ENCODE measurements at regions not wholly inside any gene's neighbourhood (a gene's known extent, or its start where the extent isn't known, plus 50 kb on each side); places are given as distances from the start of the nearest gene placed in this dataset.

DNA sequence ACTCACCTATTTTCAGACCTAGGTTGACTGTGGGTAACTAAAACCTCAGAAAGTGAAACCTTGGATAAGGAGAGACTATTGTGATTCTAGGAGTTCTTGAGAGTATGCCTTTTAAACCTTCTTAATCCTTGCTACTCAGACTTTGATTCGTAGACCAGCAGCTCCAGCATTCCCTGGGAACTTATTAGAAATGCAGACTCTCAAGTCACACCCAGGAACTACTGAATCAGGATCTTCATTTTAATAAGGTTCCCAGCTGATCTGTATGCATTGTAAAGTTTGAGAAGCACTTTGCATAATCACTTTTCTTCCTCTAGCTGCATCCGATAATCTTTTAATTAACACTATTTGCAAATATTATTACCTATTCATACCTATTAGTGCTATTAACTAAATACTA lies 480.3 kb upstream of the KCNMB2 start:
- CTCF ChIA-PET, result no interaction called here
- TF ChIP-seq, protein P1, sequence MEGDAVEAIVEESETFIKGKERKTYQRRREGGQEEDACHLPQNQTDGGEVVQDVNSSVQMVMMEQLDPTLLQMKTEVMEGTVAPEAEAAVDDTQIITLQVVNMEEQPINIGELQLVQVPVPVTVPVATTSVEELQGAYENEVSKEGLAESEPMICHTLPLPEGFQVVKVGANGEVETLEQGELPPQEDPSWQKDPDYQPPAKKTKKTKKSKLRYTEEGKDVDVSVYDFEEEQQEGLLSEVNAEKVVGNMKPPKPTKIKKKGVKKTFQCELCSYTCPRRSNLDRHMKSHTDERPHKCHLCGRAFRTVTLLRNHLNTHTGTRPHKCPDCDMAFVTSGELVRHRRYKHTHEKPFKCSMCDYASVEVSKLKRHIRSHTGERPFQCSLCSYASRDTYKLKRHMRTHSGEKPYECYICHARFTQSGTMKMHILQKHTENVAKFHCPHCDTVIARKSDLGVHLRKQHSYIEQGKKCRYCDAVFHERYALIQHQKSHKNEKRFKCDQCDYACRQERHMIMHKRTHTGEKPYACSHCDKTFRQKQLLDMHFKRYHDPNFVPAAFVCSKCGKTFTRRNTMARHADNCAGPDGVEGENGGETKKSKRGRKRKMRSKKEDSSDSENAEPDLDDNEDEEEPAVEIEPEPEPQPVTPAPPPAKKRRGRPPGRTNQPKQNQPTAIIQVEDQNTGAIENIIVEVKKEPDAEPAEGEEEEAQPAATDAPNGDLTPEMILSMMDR (IDR thresholded peaks at IDR 0.05; ENCODE audit: low read depth, low read length), result no peak
- Histone ChIP-seq H3K9me3 (ENCODE audit: control insufficient read depth, insufficient read depth, low read length) (no peaks in the 10 kb centered on the region), H3K4me3 (ENCODE audit: low read depth, low read length) (no peak overlapping the region), H3K27ac (ENCODE audit: low read depth, low read length) (no peak overlapping the region), H3K27me3 (ENCODE audit: control insufficient read depth, insufficient read depth, low read length) (no peaks in the 10 kb centered on the region)
- POLR2A ChIA-PET, result no interaction called here
- DNase-seq (ENCODE audit: low read depth, low spot score), result no peak

- Histone ChIP-seq H3K9me3 (ENCODE audit: control insufficient read depth, insufficient read depth, low read length) (no peaks in the 10 kb centered on the region), H3K27ac (ENCODE audit: low read depth, low read length) (no peak overlapping the region), H3K4me3 (ENCODE audit: low read depth, low read length) (no peak overlapping the region), H3K27me3 (ENCODE audit: control insufficient read depth, insufficient read depth, low read length) (no peaks in the 10 kb centered on the region)
- DNase-seq (ENCODE audit: low read depth, low spot score), result no peak
- CTCF ChIA-PET, result no interaction called here
- POLR2A ChIA-PET, result no interaction called here
- TF ChIP-seq, protein P1 (IDR thresholded peaks at IDR 0.05; ENCODE audit: low read depth, low read length), result no peak
Measured at GRCh38 chr3:178056868-178057267, 479.4 kb upstream of the KCNMB2 start.

DNA sequence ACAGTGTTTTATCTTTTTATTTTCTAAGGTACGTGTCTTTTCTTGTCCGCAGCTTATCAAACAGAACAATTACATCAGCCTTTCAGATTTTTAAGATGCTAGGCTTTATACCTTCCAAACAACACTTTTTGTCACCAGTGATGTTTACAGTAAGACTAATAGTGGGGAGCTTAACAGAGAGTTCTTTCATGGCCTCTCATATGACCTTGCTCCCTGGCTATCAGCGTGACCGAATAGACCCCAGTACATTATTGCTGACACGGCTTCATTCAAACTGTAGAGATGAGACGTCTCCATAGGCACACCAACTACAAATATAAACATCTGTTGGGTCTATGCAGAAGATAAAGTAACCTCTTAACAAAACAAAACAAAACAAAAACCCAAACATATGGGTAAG lies 477.6 kb upstream of the KCNMB2 start:
- no peak for DNase-seq (ENCODE audit: low read depth, low spot score)
- H3K27me3 ChIP-seq (ENCODE audit: control insufficient read depth, insufficient read depth, low read length), result no peaks in the 10 kb centered on the region
- no peak overlapping the region for H3K27ac ChIP-seq (ENCODE audit: low read depth, low read length)
- CTCF ChIA-PET, result interaction anchor here (1.1 kb wide), 1 partner anchor 294 kb away, joined by 3 read pairs; no protein-coding TSS in a partner anchor
- TF ChIP-seq, protein P1 (IDR thresholded peaks at IDR 0.05; ENCODE audit: low read depth, low read length), result no peak
- H3K9me3 ChIP-seq (ENCODE audit: control insufficient read depth, insufficient read depth, low read length), result no peaks in the 10 kb centered on the region
- POLR2A ChIA-PET, result no interaction called here
- no peak overlapping the region for H3K4me3 ChIP-seq (ENCODE audit: low read depth, low read length)

DNA sequence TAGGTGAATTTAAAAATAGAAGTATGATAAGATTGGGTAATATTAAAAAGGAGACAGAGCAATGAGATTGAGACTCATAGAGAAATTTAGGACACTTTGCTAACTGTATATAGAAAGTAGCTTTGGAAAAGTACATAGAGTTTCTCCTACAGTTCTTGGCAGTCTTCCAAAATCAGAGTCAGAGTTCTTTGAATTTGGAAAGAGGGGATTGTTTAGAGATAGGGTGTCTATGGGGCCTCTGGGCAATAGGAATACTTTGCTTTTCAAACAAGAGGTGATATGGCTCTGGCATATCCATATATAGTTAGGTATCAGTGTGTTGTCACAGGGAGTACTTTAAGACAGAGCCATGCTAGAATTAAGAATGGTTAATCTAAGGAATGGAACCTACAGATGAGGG lies 477.1 kb upstream of the KCNMB2 start:
- no peak for DNase-seq (ENCODE audit: low read depth, low spot score)
- H3K4me3 ChIP-seq (ENCODE audit: low read depth, low read length), result no peak overlapping the region
- H3K9me3 ChIP-seq (ENCODE audit: control insufficient read depth, insufficient read depth, low read length), result no peaks in the 10 kb centered on the region
- CTCF ChIA-PET, result interaction anchor here (1.1 kb wide), 1 partner anchor 293 kb away, joined by 3 read pairs; no protein-coding TSS in a partner anchor
- TF ChIP-seq, protein P1 (IDR thresholded peaks at IDR 0.05; ENCODE audit: low read depth, low read length), result no peak
- no peak overlapping the region for H3K27ac ChIP-seq (ENCODE audit: low read depth, low read length)
- POLR2A ChIA-PET, result interaction anchor here (0.5 to 0.9 kb wide), 2 partner anchors 39 to 604 kb away, joined by 3 to 5 read pairs; no protein-coding TSS in a partner anchor
- H3K27me3 ChIP-seq (ENCODE audit: control insufficient read depth, insufficient read depth, low read length), result no peaks in the 10 kb centered on the region

- no peak overlapping the region for H3K4me3 ChIP-seq (ENCODE audit: low read depth, low read length)
- DNase-seq (ENCODE audit: low read depth, low spot score), result no peak
- CTCF ChIA-PET, result interaction anchor here (1.1 to 1.2 kb wide), 2 partner anchors 267 to 293 kb away, joined by 3 read pairs; no protein-coding TSS in a partner anchor
Measured at GRCh38 chr3:178059836-178060235, 476.4 kb upstream of the KCNMB2 start.

More at GRCh38 chr3:178059836-178060235, 476.4 kb upstream of the KCNMB2 start:
- Histone ChIP-seq H3K27me3 (ENCODE audit: control insufficient read depth, insufficient read depth, low read length) (no peaks in the 10 kb centered on the region), H3K9me3 (ENCODE audit: control insufficient read depth, insufficient read depth, low read length) (no peaks in the 10 kb centered on the region), H3K27ac (ENCODE audit: low read depth, low read length) (no peak overlapping the region)
- POLR2A ChIA-PET, result interaction anchor here (0.9 kb wide), 1 partner anchor 38 kb away, joined by 3 read pairs; no protein-coding TSS in a partner anchor
- TF ChIP-seq, protein P1 (IDR thresholded peaks at IDR 0.05; ENCODE audit: low read depth, low read length), result no peak
